Stimulated activated CD4-positive, alpha-beta T cell treated with anti-CD3 and anti-CD28 coated beads, Interleukin-12 subunit alpha, Interleukin-12 subunit beta, amount 100 ng/mL, for 24 hours (primary cell): ENCODE measurements at regions not wholly inside any gene's neighbourhood (a gene's known extent, or its start where the extent isn't known, plus 50 kb on each side); places are given as distances from the start of the nearest gene placed in this dataset.
A peak's percentile ranks its signal among the peaks of the same experiment; 100 is the strongest.
"Not testable (repeated sequence)": the region's sequence is repeated elsewhere in the genome, so short reads cannot be mapped to it uniquely, and the experiment has no call there.

ENCODE experiments used
- DNase-seq, 2 experiments: peaks; one replicate each; pipeline ENCODE4 v3.0.0-alpha.2; 2020; ENCODE audit warnings: low read depth in 2 of 2

DNA sequence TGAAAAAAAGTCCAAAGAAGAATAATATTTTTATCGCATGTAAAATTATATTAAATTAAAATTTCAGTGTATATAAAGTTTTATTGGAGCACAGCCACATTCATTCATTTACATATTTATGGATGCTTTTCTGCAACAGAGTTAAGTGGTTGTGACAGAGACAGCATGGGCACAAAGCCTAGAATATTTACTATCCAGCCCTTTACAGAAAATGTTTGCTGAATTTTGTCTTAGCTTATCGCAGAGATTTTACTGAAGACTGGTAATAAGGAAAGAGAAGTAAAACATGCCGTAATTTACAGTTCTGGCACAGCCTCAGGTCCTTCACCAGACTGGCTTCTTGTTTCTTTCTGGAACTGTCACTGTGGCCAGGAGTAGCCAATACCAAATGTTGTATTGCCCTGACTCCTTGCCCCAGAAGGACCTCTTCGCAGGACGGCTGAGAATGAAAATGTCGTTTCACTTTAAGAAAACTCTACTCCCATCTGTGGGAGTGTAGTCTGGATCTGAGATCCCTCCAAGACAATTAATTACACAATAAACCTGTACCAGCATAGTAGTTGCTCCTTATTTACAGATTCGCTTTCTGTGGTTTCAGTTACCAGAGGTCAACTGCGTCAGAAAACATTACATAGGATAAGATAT is 94.9 kb upstream of the GOT2 start:
- DNase-seq: no peak

DNA sequence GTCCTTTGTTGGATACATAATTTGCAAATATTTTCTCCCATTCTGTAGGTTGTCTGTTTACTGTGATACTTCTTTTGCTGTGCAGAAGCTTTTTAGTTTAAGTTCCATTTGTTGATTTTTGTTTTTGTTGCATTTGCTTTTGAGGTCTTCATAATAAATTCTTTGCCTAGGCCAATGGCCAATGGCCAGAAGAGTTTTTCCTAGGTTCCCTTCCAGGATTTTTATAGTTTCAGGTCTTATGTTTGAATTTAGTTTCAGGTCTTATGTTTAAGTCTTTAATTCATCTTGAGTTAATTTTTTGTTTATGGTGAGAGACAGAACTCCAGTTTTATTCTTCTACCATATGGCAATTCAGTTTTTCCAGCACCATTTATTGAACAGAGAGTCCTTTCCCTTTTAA is 90.1 kb upstream of the GOT2 start:
- no peak for DNase-seq

DNA sequence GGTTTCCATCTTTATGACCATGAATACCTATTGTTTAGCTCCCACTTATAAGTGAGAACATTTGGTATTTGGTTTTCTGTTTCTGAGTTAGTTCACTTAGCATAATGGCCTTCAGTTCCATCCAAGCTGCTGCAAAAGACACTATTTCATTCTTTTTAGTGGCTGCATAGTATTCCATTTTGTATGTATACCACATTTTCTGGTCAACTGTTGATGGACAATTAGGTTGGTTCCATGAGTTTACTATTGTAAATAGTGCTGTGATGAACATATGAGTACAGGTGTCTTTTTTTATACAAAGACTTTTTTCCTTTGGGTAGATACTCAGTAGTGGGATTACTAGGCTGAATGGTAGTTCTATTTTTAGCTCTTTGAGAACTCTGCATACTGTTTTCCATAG is 87.8 kb upstream of the GOT2 start:
- no peak for DNase-seq

DNA sequence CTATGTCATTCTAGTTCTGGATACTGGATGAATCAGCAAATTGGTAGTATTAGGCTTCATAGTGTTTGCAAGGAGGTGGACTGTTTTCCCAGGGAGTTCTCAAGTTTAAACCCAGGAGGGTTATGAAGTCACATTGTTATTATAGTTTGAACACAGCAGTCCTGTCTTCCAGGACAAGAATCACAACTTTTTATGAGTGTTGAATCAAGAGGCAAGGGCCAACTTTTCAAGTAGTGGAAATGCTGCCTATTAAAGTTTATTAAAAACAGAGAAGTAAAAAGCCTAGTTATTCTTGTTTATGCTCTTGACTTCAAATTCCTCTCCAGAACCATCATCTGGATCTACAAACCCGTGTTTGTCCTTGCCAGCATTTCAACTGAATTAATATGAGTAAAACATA is 86.3 kb upstream of the GOT2 start:
- no peak for DNase-seq

DNA sequence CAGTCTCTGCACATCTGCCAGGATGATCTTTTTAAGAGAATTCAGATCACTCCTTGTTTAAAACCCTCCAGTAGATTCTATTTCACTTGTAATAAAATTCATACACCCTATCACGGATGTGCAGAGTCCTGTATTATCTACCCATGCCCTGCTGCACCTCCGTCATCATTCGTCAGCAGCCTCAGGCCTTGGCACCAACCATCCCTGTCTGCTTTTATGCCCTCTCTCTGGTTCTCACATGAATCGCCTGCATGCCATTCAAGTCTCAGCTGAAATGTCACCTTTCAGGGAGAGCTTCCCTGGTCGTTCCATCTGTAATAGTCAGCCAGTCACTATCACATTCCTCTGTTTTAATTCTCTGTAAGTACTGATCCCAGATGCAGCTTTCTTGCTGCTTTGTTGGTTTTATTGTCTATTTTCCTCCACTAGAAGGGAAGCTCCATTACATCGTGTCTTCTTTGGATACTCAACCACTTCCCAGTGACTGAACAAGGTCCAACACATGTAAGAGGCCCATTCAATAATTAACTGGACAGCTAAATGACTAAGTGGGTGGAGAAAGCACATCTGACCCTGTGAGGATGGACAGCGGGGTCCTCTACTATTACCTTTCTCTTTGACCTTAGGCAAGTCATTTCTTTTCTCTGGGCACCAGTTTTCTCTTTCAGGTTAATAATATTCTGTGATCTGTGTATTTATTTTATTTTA is 81.2 kb upstream of the GOT2 start:
- DNase-seq: no peak

DNA sequence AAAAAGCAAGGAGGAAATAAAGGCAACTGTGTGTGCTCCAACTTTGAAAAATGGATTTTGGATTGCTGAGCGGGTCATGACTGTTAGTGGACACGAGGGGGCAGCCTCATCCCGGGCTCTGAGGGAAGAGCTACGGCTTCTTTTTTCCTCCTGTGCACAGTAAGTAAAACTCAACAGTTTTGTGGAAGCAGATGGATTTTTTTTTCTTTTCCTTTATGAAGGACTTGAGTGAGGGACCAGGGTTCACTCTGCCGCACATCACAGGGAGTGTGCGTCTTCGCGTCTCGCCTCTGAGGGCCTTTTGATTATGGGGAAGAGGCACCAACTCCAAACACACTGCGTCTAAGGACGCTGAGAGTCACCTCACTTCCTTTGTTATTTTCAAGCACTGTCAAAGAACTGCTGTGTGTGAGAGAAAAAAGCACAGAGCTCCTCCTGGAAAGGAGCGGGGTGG is 80.3 kb upstream of the GOT2 start:
- peak; percentile 0 to 11 for DNase-seq

DNA sequence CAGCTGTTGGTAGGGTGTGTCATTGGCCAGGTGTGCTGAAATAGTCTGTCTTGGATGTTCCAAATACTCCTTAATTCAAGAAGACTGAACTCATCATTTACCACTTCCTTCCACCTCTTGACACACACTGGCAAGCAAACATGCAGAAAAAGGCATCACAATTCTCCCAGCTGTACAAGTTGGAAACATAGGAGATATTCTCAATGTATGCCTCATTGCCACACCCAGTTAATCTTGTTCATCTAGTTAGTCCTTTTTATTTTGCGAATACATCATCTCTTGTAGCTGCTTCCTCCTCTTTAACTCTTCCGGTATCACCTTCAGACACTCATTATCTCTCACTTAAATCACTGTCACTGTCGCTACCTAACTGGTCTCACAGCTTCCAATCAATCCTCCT is 75.1 kb upstream of the GOT2 start:
- no peak for DNase-seq

DNA sequence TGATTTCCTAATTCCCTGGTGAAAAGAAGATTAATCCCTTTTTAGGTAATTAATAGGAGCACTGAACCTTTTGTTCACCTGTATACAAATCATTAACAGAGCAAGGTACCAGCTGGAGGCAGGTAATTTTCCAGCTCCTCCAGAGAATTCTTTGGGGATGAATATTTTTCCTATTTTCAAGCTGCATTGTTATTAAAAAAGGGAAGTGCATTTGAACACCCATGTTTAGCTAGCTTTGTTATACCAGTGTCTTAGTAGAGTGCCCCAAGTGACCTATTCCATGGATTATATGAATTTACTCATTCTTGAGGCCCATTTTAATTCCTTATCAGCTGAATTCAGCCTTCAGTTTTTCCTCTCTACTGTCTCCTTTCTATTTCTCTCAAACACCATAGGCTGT is 73.2 kb upstream of the GOT2 start:
- DNase-seq: no peak

DNA sequence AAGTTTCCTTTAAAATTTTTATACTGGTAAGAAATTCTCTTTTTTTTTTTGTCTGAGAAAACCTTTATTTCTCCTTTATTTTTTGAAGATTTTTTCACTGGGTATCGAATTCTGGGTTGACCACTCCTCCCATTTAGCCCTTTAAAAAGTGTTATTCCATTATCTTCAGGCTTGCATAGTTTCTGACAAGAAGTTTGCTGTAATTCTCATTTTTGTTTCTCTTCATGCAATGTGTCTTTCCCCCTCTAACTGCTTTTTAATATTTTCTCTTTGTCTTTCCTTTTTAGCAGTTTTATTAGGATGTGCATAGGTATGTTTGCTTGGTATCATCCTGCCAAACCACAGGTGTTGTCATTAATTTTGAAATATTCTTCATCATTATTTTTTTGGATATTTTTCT is 67.7 kb upstream of the GOT2 start:
- DNase-seq: no peak

DNA sequence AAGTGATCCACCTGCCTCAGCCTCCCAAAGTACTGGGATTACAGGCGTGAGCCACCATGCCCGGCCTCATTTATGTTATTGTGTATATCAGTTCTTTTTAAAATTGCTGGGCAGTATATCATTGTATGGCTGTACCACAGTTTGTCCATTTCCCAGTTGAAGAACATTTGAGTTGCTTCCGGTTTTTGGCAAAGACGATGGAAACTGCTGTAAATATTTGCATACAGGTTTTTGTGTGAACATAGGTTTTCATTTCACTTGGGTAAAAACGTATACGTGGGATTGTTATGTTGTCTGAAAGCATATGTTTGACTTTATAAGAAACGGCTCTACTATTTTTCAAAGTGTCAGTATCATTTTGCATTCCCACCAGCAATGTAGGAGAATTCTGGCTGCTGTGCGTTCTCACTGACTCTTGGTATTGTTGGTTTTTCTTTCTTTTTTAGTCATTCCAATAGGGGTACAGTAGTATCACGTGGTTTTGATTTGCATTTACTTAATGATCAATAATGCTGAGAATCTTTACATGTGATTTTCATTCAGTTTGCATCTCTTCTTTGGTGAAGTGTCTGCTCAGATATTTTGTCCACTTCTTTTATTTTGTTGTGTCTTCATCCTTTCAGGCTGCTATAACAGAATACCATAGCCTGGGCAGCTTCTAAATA is 63.2 kb upstream of the GOT2 start:
- DNase-seq: no peak

DNA sequence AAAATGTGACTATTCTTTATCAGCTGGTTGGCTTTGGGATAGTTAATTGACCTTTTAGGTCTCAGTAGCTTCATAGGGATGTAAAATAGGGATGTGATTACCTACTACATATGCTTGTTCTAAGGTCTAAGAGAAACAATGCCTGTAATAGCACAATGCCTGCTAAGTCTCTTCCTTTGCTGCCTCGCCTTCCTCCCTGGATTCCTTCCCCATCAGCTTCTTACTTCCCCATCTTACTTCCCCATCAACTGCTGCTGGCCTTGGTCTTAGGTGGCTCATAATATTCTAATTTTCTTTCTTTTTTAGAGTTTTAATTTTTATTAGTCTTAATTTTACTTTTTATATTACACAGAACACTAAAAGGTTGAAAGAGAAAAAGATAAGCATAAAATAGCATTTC is 59.2 kb upstream of the GOT2 start:
- DNase-seq: no peak

DNA sequence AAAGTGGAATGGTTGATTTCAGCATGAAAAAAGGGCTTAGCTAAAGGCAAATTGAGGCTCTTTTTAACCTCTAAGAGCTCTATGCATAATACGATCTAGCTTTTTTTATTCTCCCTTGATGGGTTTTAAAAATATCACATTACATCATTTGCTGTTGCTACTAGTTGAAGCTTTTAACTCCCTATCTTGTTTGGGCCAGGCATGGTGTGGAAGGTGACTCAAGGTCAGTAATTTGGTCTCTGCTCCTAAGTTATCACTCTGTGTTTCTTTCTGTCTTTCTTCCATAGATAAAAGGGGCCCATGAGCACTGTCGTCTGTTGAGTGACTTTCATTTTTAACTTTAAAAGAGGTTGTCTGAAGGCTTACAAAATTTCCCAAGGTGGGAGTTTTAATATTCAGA is 58.1 kb upstream of the GOT2 start:
- no peak for DNase-seq

DNA sequence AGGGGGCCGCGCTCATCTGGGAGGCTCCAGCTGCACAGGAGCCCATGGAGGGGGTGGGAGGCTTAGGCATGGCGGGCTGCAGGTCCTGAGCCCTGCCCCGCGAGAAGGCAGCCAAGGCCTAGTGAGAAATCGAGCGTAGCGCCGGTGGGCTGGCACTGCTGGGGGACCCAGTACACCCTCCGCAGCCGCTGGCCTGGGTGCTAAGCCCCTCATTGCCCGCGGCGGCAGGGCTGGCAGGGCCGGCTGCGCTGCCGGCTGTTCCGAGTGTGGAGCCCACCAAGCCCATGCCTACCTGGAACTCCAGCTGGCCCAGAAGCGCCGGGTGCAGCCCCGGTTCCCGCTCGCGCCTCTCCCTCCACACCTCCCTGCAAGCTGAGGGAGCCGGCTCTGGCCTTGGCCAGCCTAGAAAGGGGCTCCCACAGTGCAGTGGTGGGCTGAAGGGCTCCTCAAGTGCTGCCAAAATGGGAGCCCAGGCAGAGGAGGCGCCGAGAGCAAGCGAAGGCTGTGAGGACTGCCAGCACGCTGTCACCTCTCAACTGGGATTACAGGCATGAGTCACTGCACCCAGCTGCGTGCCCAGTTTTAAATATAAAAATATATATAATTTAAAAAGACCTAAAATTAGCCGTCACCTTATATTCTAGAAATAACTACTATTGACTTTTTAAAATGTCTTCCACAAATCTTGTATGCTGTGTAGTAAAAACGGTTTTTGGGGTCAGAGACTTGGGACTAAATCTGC is 56.9 kb upstream of the GOT2 start:
- not testable (repeated sequence) for DNase-seq

DNA sequence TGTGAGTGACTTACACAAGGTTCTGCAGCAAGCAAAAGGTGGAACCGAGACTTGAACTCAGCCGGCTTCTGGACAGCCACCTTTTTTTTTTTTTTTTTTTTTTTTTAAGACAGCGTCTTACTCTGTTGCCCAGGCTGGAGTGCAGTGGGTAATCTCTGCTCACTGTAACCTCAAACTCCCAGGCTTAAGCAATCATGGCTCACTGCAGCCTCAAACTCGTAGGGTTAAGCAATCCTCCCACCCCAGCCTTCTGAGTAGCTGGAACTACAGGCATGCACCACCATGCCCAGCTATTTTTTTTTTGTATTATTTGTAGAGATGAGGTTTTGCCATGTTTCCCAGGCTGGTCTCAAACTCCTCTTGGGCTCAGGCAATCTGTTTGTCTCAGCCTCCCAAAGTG is 55.2 kb upstream of the GOT2 start:
- DNase-seq: no peak
